GM12878 (cell line): ENCODE measurements at regions not wholly inside any gene's neighbourhood (a gene's known extent, or its start where the extent isn't known, plus 50 kb on each side); places are given as distances from the start of the nearest gene placed in this dataset.
"Not testable (repeated sequence)": the region's sequence is repeated elsewhere in the genome, so short reads cannot be mapped to it uniquely, and the experiment has no call there.

ENCODE experiments used
- ATAC-seq: fragments of 200-7000 bp; cut with Tn5 transposase; 3 replicates; pipeline ENCODE4 v1.9.1; 2020; ENCODE audit warnings: mild to moderate bottlenecking, moderate library complexity
- BruUV-seq: library from RNA; stranded (reverse); fragments of 400-500 nt; replicated peaks from 2 replicates; lab custom pipeline; 2021; lab: Mats Ljungman, UMichigan
- CTCF ChIA-PET: fragments of 300-600 bp; sonication (Branson Sonifier 250); formaldehyde crosslinking; extraction: SDS; loops from one replicate; lab custom pipeline; 2021; ENCODE audit warnings: inconsistent platforms; lab: Yijun Ruan, JAX
- POLR2A ChIA-PET: fragments of 350-600 bp; formaldehyde crosslinking; extraction: SDS; loops from one replicate; lab custom pipeline; 2021; ENCODE audit warnings: inconsistent platforms; lab: Charles Lee
- RAD21 ChIA-PET: fragments of 300-600 bp; sonication (Branson Sonifier 250); formaldehyde crosslinking; loops from one replicate; lab custom pipeline; 2023; ENCODE audit warnings: antibody characterized with exemption; ENCODE audit not compliant: unreplicated experiment; lab: Charles Lee
- SMC1A ChIA-PET: fragments of 300-600 bp; sonication (Branson Sonifier 250); formaldehyde crosslinking; loops from one replicate; lab custom pipeline; 2023; ENCODE audit not compliant: unreplicated experiment, uncharacterized antibody; lab: Charles Lee
- DNase-seq: peaks from one replicate; pipeline ENCODE4 v3.0.0-alpha.2; 2011; ENCODE audit warnings: low read depth, low spot score
- FAIRE-seq: peaks from 3 replicates; lab custom pipeline; 2011; peaks lifted over from hg19 to GRCh38; lab: Jason Lieb, UNC
- H2AFZ ChIP-seq: 2 replicates; pipeline ENCODE4 v1.6.0; 2011; ENCODE audit warnings: low read depth, low read length, control low read depth; ENCODE audit not compliant: control insufficient read depth
- H3K27ac ChIP-seq: 2 replicates; pipeline ENCODE4 v1.5.1; 2011; ENCODE audit warnings: control low read depth; ENCODE audit not compliant: control insufficient read depth, insufficient read depth
- H3K27me3 ChIP-seq, 2 experiments: replicated peaks in 1 of 2; 2 replicates each; pipeline versions ENCODE4 v1.6.0 to v1.6.1; 2011; ENCODE audit warnings: low read length in 1 of 2; ENCODE audit not compliant: control insufficient read depth in 2 of 2, insufficient read depth in 2 of 2
- H3K36me3 ChIP-seq, 2 experiments: 2 replicates each; pipeline ENCODE4 v1.5.1; 2011; ENCODE audit warnings: low read length in 1 of 2; ENCODE audit not compliant: control insufficient read depth in 2 of 2, insufficient read depth in 2 of 2
- H3K4me1 ChIP-seq: 2 replicates; pipeline ENCODE4 v1.6.1; 2011; ENCODE audit warnings: mild to moderate bottlenecking, low read length, moderate library complexity, mixed read lengths; ENCODE audit not compliant: control insufficient read depth, insufficient read depth
- H3K4me2 ChIP-seq: 2 replicates; pipeline ENCODE4 v1.6.0; 2011; ENCODE audit warnings: control low read depth; ENCODE audit not compliant: control insufficient read depth, insufficient read depth
- H3K4me3 ChIP-seq: fragments of 200-600 bp; sonication (generic); 2 replicates; pipeline ENCODE4 v1.5.1; 2016
- H3K79me2 ChIP-seq: 2 replicates; pipeline ENCODE4 v1.6.0; 2011; ENCODE audit warnings: low read length; ENCODE audit not compliant: control insufficient read depth, insufficient read depth
- H3K9ac ChIP-seq: 2 replicates; pipeline ENCODE4 v1.8.0; 2011; ENCODE audit warnings: low read length, control low read depth, mixed read lengths; ENCODE audit not compliant: control insufficient read depth, insufficient read depth
- H3K9me3 ChIP-seq: replicated peaks from 3 replicates; pipeline ENCODE4 v1.5.1; 2011; ENCODE audit warnings: mild to moderate bottlenecking, low read length; ENCODE audit not compliant: control insufficient read depth, insufficient read depth
- H4K20me1 ChIP-seq: 2 replicates; pipeline ENCODE4 v1.6.0; 2011; ENCODE audit not compliant: control insufficient read depth, insufficient read depth
- DPF2 ChIP-seq: fragments of 450-650 bp; IDR thresholded peaks from 2 replicates; pipeline ENCODE4 v1.6.1; 2017; ENCODE audit warnings: mild to moderate bottlenecking
- IKZF1 ChIP-seq: fragments of 450-650 bp; conservative IDR thresholded peaks from 2 replicates; pipeline ENCODE4 v1.6.1; 2017; ENCODE audit warnings: antibody characterized with exemption, mild to moderate bottlenecking
- PAX5 ChIP-seq: IDR thresholded peaks from 2 replicates; pipeline ENCODE4 v1.6.1; 2011; ENCODE audit warnings: low read depth, low read length, borderline replicate concordance
- PAX8 ChIP-seq: fragments of 450-650 bp; IDR thresholded peaks from 2 replicates; pipeline ENCODE4 v1.6.1; 2017; ENCODE audit warnings: mild to moderate bottlenecking, moderate library complexity
- RAD51 ChIP-seq: fragments of 450-650 bp; IDR thresholded peaks from 2 replicates; pipeline ENCODE4 v1.6.1; 2016; ENCODE audit warnings: moderate library complexity, mild to moderate bottlenecking, inconsistent platforms
- TAF1 ChIP-seq: IDR thresholded peaks from 2 replicates; pipeline ENCODE4 v1.6.1; 2011; ENCODE audit warnings: mild to moderate bottlenecking, low read depth, low read length, borderline replicate concordance
- YBX1 ChIP-seq: fragments of 450-650 bp; IDR thresholded peaks from 2 replicates; pipeline ENCODE4 v1.6.1; 2016; ENCODE audit warnings: antibody characterized with exemption
- YY1 ChIP-seq: IDR thresholded peaks from 2 replicates; pipeline ENCODE4 v1.6.1; 2011; ENCODE audit warnings: low read depth, mild to moderate bottlenecking, low read length
- WGBS: methylation state at CpG from one replicate; pipeline ENCODE4 v1.1.6; 2016; ENCODE audit warnings: low lambda C conversion rate; ENCODE audit not compliant: insufficient replicate concordance, insufficient coverage; ENCODE audit errors: missing lambda C conversion rate; 5-methylcytosine and 5-hydroxymethylcytosine counted together
- in situ Hi-C: fragments of 300-500 bp; cut with MboI; formaldehyde crosslinking; loops from 9 replicates; pipeline ENCODE4 v1.14.3; 2018; ENCODE audit warnings: mixed read lengths
- intact Hi-C: fragments of 100-400 bp; cut with micrococcal nuclease; formaldehyde crosslinking; loops from one replicate; pipeline ENCODE4 v1.14.2; 2022; ENCODE audit not compliant: unreplicated experiment
- TF ChIP-seq, protein P1 (sequence below): IDR thresholded peaks from 2 replicates; pipeline ENCODE4 v1.6.1; 2011; ENCODE audit warnings: borderline replicate concordance, low read depth, mild to moderate bottlenecking, moderate library complexity, low read length; ENCODE audit not compliant: insufficient read depth, poor library complexity, severe bottlenecking

DNA sequence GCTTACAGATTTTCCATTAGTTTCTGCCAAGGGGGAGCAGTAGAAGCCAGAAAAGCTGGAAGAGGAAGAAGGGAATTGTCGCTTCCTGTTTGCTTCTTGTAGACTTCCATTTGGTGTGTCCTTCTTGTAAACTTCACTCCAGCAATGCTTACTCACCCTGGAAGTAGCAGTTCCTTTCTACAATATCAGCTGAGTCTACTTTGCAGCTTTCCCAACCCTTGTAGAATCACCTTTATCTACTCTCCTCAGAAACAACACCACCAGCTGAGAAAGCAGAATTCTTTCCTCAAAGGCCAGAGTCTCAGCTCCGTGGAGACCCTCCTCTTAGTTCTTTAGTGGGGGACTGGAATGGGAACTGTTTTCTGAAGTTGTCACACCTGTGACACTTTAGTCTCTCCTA is 1136.7 kb upstream of the TMPRSS15 start (continued):
- TF ChIP-seq, protein P1, sequence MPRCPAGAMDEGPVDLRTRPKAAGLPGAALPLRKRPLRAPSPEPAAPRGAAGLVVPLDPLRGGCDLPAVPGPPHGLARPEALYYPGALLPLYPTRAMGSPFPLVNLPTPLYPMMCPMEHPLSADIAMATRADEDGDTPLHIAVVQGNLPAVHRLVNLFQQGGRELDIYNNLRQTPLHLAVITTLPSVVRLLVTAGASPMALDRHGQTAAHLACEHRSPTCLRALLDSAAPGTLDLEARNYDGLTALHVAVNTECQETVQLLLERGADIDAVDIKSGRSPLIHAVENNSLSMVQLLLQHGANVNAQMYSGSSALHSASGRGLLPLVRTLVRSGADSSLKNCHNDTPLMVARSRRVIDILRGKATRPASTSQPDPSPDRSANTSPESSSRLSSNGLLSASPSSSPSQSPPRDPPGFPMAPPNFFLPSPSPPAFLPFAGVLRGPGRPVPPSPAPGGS, result no peak
- TF ChIP-seq RAD51 (no peak), DPF2 (no peak), YBX1 (no peak), IKZF1 (no peak), YY1 (no peak), PAX5 (no peak)

DNA sequence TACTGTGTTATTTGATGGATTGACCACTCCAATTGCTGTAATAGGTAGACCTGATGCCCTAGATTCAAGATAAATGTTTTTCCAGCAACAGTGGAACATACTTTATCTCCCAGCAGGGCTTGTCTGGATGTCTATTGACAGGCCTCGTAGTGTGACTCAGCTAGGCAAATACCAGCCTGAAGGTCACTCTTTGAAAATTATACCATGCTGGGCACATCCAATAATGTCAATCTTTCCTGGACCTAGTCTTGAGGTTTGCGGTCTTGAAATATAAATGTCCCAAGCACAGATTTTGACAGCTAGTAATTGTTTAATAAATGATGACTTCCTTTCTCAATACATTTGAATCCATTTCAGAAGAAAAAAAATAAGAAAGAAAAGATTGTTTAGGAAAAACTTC is 1138.0 kb upstream of the TMPRSS15 start:
- no TSS peak for BruUV-seq
- H3K4me1 ChIP-seq, result no peaks in the 10 kb centered on the region
- ChIA-PET SMC1A (no interaction called here), POLR2A (no interaction called here), CTCF (interaction anchor here (0.8 kb wide), 1 partner anchor 37 kb away, joined by 3 read pairs; no protein-coding TSS in a partner anchor), RAD21 (no interaction called here)
- H3K27me3 ChIP-seq, result no peaks in the 10 kb centered on the region
- DNase-seq, result no peak
- WGBS, result 18% methylated on average over 2 of the region's 2 CpGs
- no peaks in the 10 kb centered on the region for H3K36me3 ChIP-seq
- H3K27ac ChIP-seq, result no peak overlapping the region
- no peak overlapping the region for H3K4me3 ChIP-seq
- no peaks in the 10 kb centered on the region for H4K20me1 ChIP-seq
- H3K9me3 ChIP-seq, result no peaks in the 10 kb centered on the region; the same call in 2 of the 3 replicates
- no peak overlapping the region for H2AFZ ChIP-seq
- no peak overlapping the region for H3K4me2 ChIP-seq
- ATAC-seq, result no peak
- FAIRE-seq, result no peak
- TF ChIP-seq TAF1 (no peak), PAX8 (no peak)
- in situ Hi-C loops (no loop called here), intact Hi-C loops (no loop called here)
- H3K79me2 ChIP-seq, result no peaks in the 10 kb centered on the region
- no peak overlapping the region for H3K9ac ChIP-seq

DNA sequence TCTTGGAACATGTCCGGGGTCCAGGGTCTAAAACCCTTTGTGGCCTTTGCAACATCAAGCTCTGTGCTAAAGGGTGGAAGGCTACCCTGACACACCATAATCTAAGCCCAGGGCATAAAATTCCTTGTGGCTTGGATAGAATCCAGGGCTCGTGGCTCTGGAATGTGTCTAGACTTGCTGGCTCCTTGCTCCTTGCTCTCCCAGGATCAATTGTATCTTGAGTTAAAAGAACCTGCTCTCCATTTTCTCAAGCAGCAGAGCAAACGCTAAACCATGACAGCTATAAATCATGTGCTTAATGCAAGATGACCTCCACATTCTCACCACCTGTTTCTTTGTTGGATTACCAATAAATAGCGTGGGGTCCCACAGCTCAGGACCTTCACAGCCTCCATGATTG is 1140.9 kb upstream of the TMPRSS15 start:
- ATAC-seq, H3K4me2 ChIP-seq, H4K20me1 ChIP-seq, FAIRE-seq, intact Hi-C loops, SMC1A ChIA-PET, H3K79me2 ChIP-seq, H3K9me3 ChIP-seq, H2AFZ ChIP-seq, H3K27ac ChIP-seq, BruUV-seq, H3K4me1 ChIP-seq, H3K27me3 ChIP-seq, POLR2A ChIA-PET, H3K9ac ChIP-seq, H3K4me3 ChIP-seq, DNase-seq, H3K36me3 ChIP-seq, in situ Hi-C loops: not testable (repeated sequence)
- CTCF ChIA-PET, result interaction anchor here (1.3 kb wide), 1 partner anchor 10 kb away, joined by 4 read pairs; no protein-coding TSS in a partner anchor
- WGBS, result 17% methylated on average over 4 of the region's 4 CpGs
- RAD21 ChIA-PET, result interaction anchor here (1.0 kb wide), 1 partner anchor 32 kb away, joined by 3 read pairs; no protein-coding TSS in a partner anchor
